Iris pigment epithelial cell (primary cell): ENCODE measurements at regions not wholly inside any gene's neighbourhood (a gene's known extent, or its start where the extent isn't known, plus 50 kb on each side); places are given as distances from the start of the nearest gene placed in this dataset.

Source experiments
- DNase-seq: peaks from one replicate; pipeline ENCODE4 v3.0.0-alpha.2; 2011; ENCODE audit warnings: low read depth

DNA sequence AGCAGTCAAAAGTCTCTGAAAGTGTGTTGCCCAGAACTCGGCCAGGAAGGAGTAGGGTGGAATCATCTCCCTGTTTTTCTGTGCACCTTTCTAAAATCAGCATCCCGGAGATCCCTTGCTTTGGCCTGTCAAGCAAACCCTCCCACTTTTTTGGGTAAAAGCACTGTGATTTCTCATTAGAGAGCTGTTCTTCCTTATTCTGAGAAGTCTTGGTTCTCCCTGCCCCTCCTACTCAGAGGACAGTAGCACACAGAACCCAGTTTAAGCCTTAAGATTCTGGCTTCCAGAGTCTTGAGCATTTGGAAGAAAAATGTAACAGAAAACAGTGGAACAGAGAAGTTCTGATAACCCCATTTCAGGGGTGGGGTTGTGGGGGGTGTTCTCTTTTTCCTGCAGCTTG lies 52.6 kb upstream of the KATNAL1 start:
- DNase-seq = no peak

DNA sequence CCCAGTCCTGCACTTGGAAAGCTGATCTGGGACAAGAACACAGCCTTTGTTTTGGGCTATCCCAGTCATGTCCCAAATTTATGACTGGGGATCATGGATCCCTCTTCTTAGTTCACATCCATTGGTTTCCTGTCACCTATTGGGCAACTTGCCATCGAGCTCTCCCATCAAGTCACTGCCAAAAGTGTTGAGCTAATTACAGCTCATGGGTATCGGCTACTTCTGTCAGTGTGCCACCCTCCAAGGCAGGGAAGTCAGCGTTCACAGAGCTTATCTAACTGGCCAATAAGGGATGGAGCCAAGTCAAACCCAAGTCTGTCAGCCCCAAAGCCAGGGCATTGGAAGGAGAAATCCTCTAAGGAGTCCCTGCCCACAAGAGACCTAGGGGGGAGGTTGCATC lies 53.2 kb upstream of the KATNAL1 start:
- no peak for DNase-seq

DNA sequence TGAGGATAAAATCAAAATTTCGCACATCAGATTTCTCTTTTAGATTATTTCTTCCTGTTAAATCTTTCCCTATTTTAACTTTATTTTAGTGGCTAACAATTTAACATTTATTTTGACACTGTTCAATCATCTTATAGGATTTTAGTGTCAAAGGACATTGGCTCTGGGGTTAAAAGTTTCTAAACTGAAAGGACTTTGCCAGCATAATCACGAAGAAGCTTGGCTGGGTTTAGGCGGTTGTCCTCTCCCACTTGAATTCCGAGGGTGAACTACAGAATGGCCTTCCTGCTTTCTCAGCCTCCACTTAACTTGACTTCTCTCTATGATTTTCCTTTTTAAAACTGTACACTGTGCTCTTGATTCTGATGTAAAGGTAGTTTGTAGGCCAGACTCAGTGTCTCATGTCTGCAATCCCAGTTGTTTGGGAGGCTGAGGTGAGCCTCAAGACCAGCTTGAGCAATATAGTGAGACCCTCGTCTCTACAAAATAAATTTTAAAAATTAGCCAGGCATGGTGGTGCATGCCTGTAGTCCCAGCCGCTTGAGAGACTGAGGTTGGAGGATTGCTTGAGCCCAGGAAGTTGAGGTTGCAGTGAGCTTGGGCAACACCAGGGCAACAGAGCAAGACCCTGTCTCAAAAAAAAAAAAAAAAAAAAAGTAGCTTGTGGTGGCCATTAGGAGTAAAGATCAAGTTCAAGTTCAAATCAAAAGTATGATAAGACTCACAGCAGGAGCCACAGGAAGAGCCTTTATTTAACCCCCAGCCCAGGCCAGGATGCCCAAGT lies 54.8 kb upstream of the KATNAL1 start:
- no peak for DNase-seq

DNA sequence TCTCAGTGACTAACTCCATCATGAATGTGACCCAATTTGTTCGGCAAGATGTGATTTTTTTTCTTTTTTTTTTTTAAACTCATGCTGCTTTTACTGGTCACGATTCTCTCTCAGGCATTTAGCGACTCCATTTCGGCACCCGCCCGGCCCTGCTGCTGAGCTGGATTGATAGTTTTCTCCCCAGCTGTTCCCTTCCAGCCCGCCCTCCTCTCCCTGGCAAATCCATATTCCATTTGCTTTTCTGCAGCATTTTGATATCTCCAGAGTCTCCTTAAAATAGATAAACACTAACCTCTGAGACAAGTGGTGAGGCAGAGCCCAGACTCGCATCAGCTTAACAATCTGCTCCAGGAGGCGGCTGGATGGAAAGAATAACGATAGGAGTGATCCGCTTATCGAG lies 55.5 kb upstream of the KATNAL1 start:
- no peak for DNase-seq

DNA sequence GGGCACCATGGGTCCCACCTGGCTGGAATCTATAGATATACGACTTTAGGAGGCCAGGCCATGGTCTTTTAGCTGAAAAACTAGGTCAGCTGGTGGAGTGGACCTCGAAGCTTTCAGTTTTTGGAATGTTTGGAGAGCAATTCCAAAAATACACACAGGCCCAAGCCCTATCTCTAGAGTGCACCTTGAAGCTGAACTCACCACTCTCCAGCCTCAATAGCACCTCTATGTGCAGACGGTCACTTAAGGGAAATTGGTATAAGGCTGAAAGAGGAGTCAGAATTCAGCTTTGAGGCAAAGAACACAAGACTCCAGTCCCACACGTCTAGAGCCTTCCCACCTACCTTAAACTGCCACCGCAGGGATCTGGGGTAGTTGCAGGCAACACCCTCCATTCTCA lies 56.4 kb upstream of the KATNAL1 start:
- DNase-seq = no peak

DNA sequence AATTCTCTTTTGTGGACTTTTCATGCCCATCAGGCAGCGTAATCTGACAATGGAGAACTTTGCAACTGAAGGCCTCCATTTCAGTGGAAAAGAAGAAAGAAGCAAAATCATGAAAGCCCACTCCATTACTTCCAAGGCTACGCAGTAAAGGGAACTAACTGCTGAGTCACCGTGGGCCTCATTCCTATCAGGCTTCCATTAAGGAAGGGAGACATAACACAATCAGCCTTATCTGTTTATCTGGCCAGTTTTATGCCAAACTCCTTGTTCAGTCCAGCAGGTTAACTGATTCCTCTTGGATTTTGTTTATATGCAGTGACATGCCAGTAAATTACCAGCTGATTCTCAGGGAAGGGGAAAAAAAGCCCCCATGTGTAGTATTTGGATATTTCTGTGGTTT lies 56.8 kb upstream of the KATNAL1 start:
- DNase-seq = peak; percentile 37

DNA sequence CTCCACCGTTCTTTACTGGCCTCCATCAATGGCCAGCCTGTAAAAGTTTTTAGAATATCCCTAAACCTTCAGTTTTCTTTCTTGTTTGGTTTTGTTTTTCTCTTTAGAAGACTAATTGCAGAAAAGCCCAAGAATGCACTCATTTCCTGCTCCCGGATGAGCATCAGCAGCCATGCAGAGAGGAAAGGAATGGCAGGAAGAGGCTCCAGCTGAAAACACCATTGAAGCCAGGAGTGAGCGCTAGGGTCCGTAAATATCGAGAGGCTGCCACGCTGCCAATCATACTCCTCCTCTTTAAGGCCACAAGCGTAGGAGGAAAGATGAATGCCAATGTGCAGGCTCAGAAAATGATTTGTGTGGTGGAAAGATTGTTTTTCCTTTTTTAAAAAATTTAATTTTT lies 57.4 kb upstream of the UBE2L5 start:
- DNase-seq = peak; percentile 49

DNA sequence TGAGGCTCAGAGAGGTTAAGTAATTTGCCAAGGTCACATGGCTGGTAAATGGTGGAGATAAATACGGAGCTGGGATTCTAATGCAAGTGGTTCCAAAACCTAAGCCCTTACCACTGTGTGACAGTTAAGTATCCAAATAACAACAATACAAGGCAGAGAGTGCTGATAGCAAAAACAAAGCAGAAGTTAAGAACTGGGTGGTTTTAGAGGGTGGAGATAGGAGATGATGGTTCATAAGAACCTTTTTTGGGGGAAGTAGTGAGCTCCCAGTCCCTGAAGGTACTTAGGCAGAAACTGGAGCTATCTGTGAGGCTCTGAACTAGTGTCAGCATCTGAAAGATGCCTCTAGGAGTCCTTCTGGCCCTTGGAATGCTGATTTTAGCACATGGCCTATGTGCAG lies 56.2 kb upstream of the UBE2L5 start:
- no peak for DNase-seq

DNA sequence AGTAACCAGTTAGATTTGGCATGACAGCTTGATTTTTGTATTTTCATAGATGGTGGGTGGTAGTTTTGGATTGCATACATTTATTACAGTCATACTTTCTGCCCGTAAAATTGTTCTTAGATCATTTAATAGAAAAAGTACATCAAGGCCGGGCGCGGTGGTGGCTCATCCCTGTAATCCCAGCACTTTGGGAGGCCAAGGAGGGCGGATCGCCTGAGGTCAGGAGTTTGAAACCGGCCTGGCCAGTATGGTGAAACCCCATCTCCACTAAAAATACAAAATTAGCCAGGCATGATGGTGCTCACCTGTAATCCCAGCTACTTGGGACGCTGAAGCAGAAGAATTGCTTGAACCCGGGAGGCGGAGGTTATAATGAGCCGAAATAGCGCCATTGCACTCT lies 55.0 kb upstream of the UBE2L5 start:
- no peak for DNase-seq

DNA sequence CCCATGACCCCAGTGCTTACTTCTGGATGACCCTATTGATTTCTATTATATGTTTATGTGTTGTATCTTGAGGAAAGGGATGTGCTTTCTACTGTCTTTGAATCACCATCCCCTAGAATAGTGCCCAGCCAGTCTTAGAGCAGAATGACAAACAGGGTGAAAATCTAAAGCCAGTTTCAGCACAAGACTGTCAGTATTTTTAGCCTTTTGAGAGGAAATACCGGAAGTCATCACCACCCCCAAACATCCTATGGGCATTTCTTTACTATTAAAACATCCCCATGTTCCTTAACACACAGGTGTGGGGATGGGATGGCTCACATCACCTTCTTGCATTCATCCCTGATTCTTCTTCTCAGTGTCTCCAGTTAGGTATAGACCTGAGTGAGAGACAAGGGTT lies 52.1 kb upstream of the UBE2L5 start:
- DNase-seq = no peak

DNA sequence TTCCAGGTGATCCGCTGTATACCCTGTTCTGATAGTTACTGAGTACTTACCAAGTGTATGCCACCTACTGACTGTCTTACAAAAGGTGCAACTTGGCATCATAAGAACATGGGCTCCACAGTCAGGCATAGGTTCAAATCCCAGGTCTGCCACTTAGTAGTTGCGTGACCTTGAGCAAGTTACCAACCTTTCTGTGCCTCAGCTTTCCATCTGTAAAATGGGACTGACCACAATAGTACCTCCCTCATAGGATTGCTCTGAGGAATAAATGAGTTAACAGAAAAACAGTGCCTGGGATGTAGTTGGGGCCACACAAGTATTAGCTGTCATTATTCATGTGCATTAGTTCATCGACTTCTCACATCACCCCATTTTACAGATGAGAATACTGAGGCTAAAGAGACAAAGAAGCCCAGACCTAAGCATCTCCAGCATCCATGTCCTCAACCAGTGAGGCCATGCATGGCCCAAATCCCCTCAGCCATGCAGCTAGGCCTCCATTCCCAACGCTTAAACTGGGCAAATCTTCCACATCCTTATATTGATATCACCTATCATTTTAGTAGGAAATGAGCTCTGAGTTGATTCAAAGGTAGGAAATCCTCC lies 51.3 kb upstream of the UBE2L5 start:
- DNase-seq = no peak

DNA sequence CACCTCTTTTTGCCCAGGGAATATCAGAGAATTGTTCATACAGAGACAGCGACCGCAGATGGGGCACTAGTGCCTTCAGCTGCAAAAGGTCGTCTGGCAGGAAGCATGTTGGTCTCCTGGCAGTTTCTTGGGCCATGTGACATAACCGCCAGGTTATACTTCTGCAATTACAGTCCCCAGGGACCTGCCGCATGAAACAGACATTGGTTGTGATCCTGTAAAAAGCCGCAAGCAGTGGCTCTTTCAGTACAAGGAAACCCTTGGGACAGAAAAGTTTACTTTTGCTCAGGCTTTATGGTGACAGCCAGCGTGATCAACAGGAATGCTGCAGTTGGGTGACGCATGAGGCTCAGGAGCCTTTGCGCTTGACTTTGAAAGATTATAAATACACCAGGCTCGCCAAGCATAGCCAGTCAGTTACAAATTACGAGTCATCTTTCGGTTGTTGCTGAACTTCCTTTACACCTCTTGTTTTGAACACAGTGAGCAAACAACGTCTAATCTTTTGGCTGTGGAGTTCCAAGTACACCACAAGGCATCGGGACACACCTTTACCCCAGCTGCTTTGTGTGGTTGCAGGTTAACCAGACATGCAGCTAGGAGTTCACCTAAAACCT lies 50.5 kb upstream of the UBE2L5 start:
- peak; percentile 71 for DNase-seq
